ENCODE measurements at regions not wholly inside any gene's neighbourhood (a gene's known extent, or its start where the extent isn't known, plus 50 kb on each side); places are given as distances from the start of the nearest gene placed in this dataset.

DNA sequence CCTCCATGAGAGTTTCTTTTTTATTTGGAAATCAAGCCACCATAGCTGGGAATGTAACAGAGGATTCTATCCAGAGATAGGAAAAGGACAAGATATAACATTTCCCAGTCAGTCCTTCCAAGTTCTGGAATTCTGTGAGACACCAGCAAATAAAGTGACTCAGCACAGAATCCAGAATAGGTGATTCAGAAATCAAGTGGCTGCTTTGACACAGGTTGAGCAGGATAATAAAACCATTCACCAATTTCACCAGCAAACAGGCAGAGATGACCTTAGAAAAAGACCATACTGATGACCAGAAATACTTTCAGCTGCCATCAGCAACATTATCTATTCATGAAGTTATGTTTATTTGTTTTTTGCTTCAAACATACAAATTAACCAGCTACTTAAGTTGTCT is 491.5 kb upstream of the TUSC1 start:
- Histone ChIP-seq H3K79me2 (ENCODE audit: insufficient read depth, low read depth) (no peaks in the 10 kb centered on the region), H3K4me2 (no peak overlapping the region), H3K4me1 (ENCODE audit: low read depth, poor library complexity, severe bottlenecking) (no peaks in the 10 kb centered on the region), H3K36me3 (ENCODE audit: insufficient read depth) (no peaks in the 10 kb centered on the region), H3K9ac (no peak overlapping the region), H2AFZ (ENCODE audit: low read depth) (no peak overlapping the region), H3K27ac (no peak overlapping the region), H3K27me3 (ENCODE audit: insufficient read depth, low read depth) (no peaks in the 10 kb centered on the region), H4K20me1 (ENCODE audit: insufficient read depth) (no peaks in the 10 kb centered on the region), H3K4me3 (IDR thresholded peaks at IDR 0.05; ENCODE audit: insufficient read depth, low read depth, low read length) (no peak overlapping the region)
- TF ChIP-seq, protein P1, sequence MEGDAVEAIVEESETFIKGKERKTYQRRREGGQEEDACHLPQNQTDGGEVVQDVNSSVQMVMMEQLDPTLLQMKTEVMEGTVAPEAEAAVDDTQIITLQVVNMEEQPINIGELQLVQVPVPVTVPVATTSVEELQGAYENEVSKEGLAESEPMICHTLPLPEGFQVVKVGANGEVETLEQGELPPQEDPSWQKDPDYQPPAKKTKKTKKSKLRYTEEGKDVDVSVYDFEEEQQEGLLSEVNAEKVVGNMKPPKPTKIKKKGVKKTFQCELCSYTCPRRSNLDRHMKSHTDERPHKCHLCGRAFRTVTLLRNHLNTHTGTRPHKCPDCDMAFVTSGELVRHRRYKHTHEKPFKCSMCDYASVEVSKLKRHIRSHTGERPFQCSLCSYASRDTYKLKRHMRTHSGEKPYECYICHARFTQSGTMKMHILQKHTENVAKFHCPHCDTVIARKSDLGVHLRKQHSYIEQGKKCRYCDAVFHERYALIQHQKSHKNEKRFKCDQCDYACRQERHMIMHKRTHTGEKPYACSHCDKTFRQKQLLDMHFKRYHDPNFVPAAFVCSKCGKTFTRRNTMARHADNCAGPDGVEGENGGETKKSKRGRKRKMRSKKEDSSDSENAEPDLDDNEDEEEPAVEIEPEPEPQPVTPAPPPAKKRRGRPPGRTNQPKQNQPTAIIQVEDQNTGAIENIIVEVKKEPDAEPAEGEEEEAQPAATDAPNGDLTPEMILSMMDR (conservative IDR thresholded peaks at IDR 0.05; ENCODE audit: low read depth, low read length): no peak

DNA sequence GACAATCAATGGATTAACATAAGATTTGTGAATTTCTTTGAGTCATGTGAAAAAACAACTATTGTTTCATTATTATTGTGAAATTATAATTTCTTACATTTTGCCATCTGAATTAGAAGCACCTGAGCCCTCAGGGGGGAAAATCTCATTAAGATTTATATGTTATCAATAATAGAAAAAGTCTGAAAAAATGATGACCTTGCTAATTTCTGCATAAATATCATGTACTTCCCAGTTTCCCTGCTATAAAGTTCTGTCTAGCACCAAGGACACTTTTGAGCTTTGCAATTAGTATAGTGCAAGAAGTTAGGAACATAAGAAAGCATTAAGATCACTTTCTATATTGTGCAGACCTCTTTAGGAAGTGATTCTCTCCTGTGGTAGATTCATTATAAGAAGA is 488.3 kb upstream of the TUSC1 start:
- H3K36me3 ChIP-seq (ENCODE audit: insufficient read depth): no peaks in the 10 kb centered on the region
- H2AFZ ChIP-seq (ENCODE audit: low read depth): no peak overlapping the region
- no peak overlapping the region for H3K9ac ChIP-seq

GRCh38 chr9:26165426-26165825 is 487.2 kb upstream of the TUSC1 start:
- TF ChIP-seq, protein P1 (conservative IDR thresholded peaks at IDR 0.05; ENCODE audit: low read depth, low read length): no peak
- Histone ChIP-seq H3K4me2 (no peak overlapping the region), H3K4me1 (ENCODE audit: low read depth, poor library complexity, severe bottlenecking) (no peaks in the 10 kb centered on the region), H2AFZ (ENCODE audit: low read depth) (no peak overlapping the region), H3K27ac (no peak overlapping the region), H3K27me3 (ENCODE audit: insufficient read depth, low read depth) (no peaks in the 10 kb centered on the region), H3K79me2 (ENCODE audit: insufficient read depth, low read depth) (no peaks in the 10 kb centered on the region), H4K20me1 (ENCODE audit: insufficient read depth) (no peaks in the 10 kb centered on the region), H3K9ac (no peak overlapping the region), H3K36me3 (ENCODE audit: insufficient read depth) (no peaks in the 10 kb centered on the region), H3K4me3 (IDR thresholded peaks at IDR 0.05; ENCODE audit: insufficient read depth, low read depth, low read length) (no peak overlapping the region)

More for the DNA sequence above, 488.3 kb upstream of the TUSC1 start:
- H3K4me1 ChIP-seq (ENCODE audit: low read depth, poor library complexity, severe bottlenecking): no peaks in the 10 kb centered on the region
- H3K79me2 ChIP-seq (ENCODE audit: insufficient read depth, low read depth): no peaks in the 10 kb centered on the region
- TF ChIP-seq, protein P1 (conservative IDR thresholded peaks at IDR 0.05; ENCODE audit: low read depth, low read length): no peak
- H3K27ac ChIP-seq: no peak overlapping the region
- H3K4me3 ChIP-seq (IDR thresholded peaks at IDR 0.05; ENCODE audit: insufficient read depth, low read depth, low read length): no peak overlapping the region
- H3K27me3 ChIP-seq (ENCODE audit: insufficient read depth, low read depth): no peaks in the 10 kb centered on the region
- H4K20me1 ChIP-seq (ENCODE audit: insufficient read depth): no peaks in the 10 kb centered on the region
- H3K4me2 ChIP-seq: no peak overlapping the region

GRCh38 chr9:26163931-26164330 is 485.7 kb upstream of the TUSC1 start:
- Histone ChIP-seq H3K4me2 (no peak overlapping the region), H3K79me2 (ENCODE audit: insufficient read depth, low read depth) (no peaks in the 10 kb centered on the region), H3K9ac (no peak overlapping the region), H3K4me3 (IDR thresholded peaks at IDR 0.05; ENCODE audit: insufficient read depth, low read depth, low read length) (no peak overlapping the region), H3K36me3 (ENCODE audit: insufficient read depth) (no peaks in the 10 kb centered on the region), H3K4me1 (ENCODE audit: low read depth, poor library complexity, severe bottlenecking) (no peaks in the 10 kb centered on the region), H3K27ac (no peak overlapping the region), H2AFZ (ENCODE audit: low read depth) (no peak overlapping the region), H4K20me1 (ENCODE audit: insufficient read depth) (no peaks in the 10 kb centered on the region), H3K27me3 (ENCODE audit: insufficient read depth, low read depth) (no peaks in the 10 kb centered on the region)
- TF ChIP-seq, protein P1 (conservative IDR thresholded peaks at IDR 0.05; ENCODE audit: low read depth, low read length): no peak

Measured in KMS-11 (cell line).